Suppressor macrophage treated with lipopolysaccharide for 1 hour (primary cell): ENCODE measurements at regions not wholly inside any gene's neighbourhood (a gene's known extent, or its start where the extent isn't known, plus 50 kb on each side); places are given as distances from the start of the nearest gene placed in this dataset.

Experiments used
- DNase-seq, 3 donors: peaks; one replicate each; pipeline ENCODE4 v3.0.0-alpha.2; 2020 to 2022

- no peak for DNase-seq
Observed at GRCh38 chr5:166302166-166302565, 1989.3 kb upstream of the WWC1 start.

- no peak for DNase-seq
Observed at GRCh38 chr5:166317425-166317824, 1974.0 kb upstream of the WWC1 start.

- DNase-seq: no peak
Observed at GRCh38 chr5:166320920-166321480, 1970.4 kb upstream of the WWC1 start.

GRCh38 chr5:166324372-166324771 lies 1967.1 kb upstream of the WWC1 start:
- DNase-seq: no peak

- DNase-seq: no peak
Observed at GRCh38 chr5:166329149-166329800, 1962.2 kb upstream of the WWC1 start.

GRCh38 chr5:166330036-166330435 lies 1961.4 kb upstream of the WWC1 start:
- no peak for DNase-seq

GRCh38 chr5:166331521-166331920 lies 1959.9 kb upstream of the WWC1 start:
- DNase-seq: no peak

GRCh38 chr5:166338801-166339200 lies 1952.6 kb upstream of the WWC1 start:
- DNase-seq: no peak

GRCh38 chr5:166340039-166340438 lies 1951.4 kb upstream of the WWC1 start:
- no peak for DNase-seq

- no peak for DNase-seq
Observed at GRCh38 chr5:166341740-166342337, 1949.6 kb upstream of the WWC1 start.

GRCh38 chr5:166342402-166342801 lies 1949.0 kb upstream of the WWC1 start:
- DNase-seq: no peak

GRCh38 chr5:166346726-166347374 lies 1944.6 kb upstream of the WWC1 start:
- no peak for DNase-seq

GRCh38 chr5:166349046-166349445 lies 1942.4 kb upstream of the WWC1 start:
- no peak for DNase-seq

- DNase-seq: no peak
Observed at GRCh38 chr5:166353580-166353979, 1937.9 kb upstream of the WWC1 start.

GRCh38 chr5:166354332-166354731 lies 1937.1 kb upstream of the WWC1 start:
- DNase-seq: no peak

GRCh38 chr5:166356096-166356495 lies 1935.3 kb upstream of the WWC1 start:
- no peak for DNase-seq

GRCh38 chr5:166358127-166358830 lies 1933.2 kb upstream of the WWC1 start:
- DNase-seq: no peak

GRCh38 chr5:166363087-166363760 lies 1928.2 kb upstream of the WWC1 start:
- no peak for DNase-seq

- DNase-seq: no peak
Observed at GRCh38 chr5:166365164-166365563, 1926.3 kb upstream of the WWC1 start.

GRCh38 chr5:166367391-166367790 lies 1924.1 kb upstream of the WWC1 start:
- DNase-seq: no peak

GRCh38 chr5:166369346-166369745 lies 1922.1 kb upstream of the WWC1 start:
- no peak for DNase-seq

GRCh38 chr5:166369807-166370206 lies 1921.6 kb upstream of the WWC1 start:
- DNase-seq: no peak
